ENCODE measurements at regions not wholly inside any gene's neighbourhood (a gene's known extent, or its start where the extent isn't known, plus 50 kb on each side); places are given as distances from the start of the nearest gene placed in this dataset.
A peak's percentile ranks its signal among the peaks of the same experiment; 100 is the strongest.

DNA sequence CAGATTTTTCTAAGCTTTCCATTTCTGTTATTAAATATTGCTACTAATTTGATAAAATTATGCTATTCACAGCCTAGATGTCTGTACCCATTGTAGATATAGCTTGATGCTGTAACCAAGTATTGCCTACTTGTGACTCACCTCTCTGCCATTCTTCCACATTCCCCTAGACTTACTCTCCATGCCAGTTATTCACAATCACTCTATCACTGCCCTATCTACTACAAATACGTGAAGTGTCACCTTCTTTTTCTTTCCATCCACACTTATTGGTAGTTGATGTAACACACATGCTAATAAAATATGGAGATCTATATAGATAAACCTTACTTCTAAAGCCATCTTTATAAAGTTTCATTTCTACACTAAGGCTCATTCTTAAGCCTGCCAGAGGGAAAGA lies 179.4 kb upstream of the PACRGL start:
- DNase-seq (ENCODE audit: low spot score), result peak; percentile 70

DNA sequence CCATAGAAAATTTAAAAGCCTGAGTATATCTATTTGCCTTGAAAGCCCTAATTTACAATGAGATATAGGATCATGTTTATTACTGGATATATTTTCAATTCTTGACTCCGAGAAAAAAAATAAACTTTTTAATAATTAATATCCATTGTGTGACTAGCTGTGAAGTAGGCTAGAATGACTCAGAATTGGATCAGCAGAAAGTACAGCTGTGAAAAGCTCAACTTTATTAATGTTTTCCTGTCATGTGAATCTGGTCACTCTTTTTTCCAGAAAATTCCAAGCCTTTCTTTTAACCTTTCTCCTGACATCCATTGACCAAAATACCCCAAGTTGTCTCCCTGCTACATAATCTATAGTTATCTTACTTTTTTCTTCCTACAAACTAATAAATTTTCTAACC lies 171.8 kb upstream of the PACRGL start:
- DNase-seq (ENCODE audit: low spot score), result peak; percentile 42

DNA sequence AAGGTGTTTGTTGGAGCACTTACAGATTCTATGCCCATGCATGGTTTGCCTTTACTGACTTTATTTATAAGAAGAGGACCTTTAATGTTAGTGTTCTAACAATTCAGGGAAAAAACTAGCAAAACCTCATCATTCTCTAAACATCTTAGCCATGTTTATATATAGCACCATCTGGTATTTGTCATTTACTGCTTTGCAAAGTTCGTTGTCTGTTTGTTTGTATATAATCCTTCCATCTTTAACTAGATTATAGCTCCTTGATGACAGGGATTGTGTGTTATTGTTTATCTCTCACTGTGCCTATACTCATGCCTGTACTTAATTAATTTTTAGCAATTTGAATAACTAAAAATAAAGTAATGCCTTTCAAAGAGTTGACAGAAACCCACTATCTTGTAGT lies 170.6 kb upstream of the PACRGL start:
- DNase-seq (ENCODE audit: low spot score), result no peak

DNA sequence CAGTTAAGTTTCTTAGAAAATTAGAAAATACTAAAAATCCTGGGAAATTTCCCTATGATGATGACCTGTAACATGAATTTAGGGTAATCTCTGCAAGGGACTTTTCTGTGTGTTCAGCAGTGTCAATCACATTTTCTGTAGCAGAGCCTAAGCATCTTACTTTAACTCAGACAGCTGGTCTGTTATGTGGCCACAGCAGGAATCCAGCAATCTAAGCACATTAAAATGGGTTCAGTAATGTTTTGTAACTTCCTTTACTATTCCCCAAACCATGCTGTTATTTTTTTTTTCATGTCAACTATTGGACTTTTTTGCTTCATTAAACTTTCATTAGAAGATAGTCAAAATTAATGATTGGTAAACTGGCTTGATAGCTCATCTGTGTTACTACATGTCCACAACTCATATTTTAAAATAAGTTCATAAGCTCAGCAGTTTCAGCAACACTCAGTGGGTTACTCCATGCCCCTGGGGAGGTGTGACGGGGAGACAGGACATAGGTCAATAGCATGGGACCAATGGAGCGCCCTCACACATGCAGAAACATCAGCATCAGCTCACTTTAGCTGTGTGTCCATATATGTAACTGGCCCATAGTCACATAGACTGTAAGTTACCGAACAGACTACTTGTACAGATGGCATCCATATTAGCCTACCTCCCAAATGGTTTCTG lies 168.0 kb upstream of the PACRGL start:
- DNase-seq (ENCODE audit: low spot score), result no peak

DNA sequence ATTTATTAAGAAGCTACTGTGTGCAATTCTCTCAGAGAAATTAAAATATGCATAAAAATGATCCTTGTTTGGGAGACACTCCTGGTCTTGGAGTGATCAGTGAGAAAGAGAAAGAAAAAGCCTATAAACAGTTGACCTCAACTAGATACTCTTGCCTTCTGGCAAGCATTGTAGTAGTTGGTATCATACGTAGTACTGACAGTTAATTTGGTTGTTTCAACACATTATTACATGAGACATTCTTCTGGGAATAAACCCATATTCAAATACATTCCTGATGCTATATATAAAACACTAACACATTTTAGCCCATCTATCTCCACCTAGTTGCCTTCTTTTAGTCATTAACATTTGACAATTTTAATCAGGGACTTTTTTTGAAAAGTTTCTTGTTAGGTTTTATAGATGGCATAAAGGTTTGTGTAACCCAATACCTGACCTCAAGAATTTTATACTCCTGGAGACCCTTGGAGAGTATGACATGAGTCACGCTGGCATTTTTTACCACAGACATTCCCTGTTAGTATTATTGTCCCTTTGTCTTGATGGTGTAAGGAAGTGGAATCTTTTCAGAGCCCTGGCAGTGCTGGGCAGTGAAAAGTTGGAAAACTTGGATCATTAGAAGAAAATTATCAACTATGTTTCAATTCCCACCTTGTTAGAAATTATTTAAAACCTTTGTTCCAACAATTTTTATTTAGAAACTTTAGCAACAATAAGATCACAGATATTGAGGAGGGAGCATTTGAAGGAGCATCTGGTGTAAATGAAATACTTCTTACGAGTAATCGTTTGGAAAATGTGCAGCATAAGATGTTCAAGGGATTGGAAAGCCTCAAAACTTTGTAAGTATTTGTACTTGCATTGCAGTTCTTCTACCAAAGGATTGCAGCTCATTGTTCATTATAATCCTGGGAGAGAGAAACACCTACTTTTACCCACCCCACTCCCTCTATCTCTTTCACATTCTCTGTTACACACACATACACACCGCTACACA lies 167.1 kb upstream of the PACRGL start:
- DNase-seq (ENCODE audit: low spot score), result peak; percentile 81

DNA sequence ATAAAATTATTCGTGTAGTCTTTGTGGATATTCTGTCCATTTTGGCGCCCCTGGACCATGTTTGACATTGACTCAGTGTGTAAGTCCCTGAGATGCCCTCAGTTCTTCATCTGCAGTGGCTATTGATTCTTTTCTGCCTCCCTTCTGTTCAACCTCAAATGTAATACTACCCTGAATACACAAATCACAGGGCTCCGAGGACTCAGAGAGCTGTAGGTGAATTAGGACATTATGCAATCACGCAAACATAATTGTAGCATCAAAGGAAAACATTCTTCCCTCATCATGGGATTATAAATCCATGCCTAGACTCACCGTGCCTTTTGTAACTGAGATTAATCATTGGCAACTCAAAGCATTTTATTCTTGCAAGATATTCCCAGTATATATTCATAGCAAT lies 161.4 kb upstream of the PACRGL start:
- DNase-seq (ENCODE audit: low spot score), result no peak

DNA sequence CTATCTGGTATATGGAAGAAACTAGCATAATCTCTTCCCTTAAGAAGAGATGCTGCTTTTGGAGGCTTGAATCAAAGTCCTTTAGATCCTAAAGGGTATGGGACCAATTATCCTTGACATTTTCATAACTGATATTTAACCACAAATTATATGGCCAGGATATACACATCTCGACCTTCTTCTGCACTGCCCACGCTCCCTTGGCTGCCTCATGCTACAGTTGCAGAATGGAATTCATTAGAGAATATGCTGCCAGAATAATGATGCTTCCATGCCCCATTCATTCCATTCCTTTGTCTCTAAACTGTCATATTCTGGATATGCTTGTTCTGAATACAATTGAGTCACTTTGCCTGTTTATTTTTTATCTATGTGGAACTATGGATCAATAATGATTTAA lies 157.1 kb upstream of the PACRGL start:
- DNase-seq (ENCODE audit: low spot score), result no peak

DNA sequence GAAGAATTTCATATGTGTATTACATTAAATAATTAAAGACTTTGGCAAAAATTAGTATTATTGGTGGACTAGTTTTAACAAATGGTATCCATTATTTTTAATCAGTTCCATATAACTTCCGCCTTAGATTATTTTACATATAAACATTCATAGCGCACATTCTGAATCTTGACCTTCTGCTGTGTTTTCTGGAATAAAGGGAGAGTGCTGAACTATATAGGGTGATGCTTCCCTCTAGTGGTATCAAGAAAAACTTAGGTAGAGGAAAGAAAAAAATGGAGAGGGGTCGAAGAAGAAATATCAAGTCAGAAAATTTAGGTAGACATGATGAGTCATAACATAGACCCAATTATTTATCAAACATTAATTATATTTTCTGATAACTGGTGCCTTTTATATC lies 155.6 kb upstream of the PACRGL start:
- peak; percentile 27 for DNase-seq (ENCODE audit: low spot score)

DNA sequence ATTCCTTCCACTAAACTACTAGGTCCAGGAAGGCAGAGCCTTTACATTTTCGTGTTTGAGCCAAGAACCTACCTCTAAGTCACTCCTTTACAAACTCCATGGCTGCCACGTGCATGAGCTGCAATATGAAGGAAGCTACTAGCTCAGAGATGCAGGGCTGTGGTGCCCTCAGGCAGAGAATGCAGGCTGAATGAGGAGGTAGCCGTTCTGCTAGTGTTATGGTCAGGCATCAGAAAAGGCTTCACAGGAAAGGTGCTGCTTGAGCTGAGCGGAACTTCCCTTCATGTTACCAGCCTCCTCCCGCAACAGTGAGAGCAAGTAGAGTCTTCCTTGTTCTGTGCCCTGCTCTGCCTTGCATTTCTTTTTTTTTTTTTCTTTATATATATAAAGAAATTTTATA lies 148.3 kb upstream of the PACRGL start:
- DNase-seq (ENCODE audit: low spot score), result no peak

DNA sequence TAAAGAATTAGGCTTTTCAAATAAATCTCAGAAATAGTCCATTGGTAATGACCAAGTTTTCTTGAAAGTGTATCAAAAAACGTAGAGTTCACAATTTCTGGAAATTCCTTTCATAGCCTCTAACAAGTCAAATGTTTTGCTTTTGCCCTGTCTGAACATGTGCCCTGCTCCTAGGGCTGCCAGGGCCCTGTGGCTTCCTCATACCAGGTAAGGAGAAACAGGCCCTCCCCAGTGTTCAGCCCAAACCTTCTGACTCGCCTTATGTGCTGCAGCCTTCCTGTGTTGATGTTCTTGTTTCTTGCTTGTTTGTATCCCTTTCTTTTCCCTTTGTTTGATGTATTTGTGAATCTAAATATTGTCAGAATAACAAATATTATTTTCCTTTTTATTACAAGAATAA lies 146.1 kb upstream of the PACRGL start:
- no peak for DNase-seq (ENCODE audit: low spot score)

DNA sequence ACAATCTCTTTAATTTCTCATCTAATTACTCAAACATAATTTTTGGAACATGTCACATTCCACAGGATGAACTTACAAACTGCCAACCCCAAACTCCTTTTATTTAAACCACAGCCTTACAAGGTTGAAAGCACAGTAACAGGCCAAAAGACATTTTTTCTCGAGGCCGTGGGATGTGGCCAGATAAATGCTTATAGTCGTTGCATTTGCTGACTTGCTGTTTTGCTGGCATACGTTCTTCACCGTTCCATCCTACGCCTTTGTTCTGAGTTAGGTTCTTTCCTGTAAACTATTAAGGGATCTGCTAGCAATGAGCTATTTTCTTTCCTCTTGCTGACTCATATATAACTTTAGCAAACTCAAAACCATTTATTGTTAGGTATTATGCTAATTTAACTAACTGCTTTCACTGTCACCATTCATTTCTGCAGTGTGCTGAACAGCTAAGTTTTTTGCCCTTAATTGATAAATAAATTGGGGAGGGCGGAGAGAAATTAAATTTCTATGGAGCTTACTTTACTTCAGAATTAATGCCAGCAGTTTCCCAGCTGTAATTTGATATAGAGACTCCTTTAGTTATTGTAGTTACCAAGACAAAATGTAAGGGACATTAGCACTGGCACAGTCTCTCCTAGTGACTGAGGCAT lies 135.1 kb upstream of the PACRGL start:
- DNase-seq (ENCODE audit: low spot score), result no peak

DNA sequence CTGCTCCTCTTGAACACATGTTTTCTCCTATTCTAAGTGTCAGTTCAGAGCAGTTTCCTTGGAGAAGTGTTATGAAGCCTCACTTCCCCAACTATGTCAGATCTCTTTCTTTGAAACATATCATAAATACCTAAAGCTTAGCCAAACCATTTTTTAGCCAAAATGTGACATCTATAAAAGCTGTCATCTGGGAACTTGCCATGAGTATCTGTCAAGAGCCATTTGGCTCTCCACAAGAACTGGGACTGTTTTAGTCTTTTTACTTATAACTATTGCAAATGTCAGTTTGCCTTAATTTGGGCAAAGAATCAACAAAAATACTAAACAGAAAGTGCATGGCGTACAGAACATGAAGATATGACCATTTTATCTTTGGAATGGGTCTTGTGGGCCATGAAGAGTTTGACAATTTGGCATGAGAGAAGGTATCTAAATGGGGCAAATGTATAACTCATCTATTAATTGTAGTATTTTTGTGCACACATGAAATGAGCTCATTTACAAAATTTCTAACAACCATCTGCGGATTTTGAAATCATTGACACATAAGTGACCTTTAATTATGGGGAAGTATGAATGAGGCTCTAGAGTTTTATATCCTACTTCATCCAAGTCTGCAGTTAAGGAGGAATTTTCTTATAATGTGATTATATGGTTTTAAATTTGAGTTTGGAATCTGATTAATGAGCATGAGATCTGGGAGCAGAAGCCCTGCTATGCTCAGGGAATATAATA lies 129.1 kb upstream of the PACRGL start:
- no peak for DNase-seq (ENCODE audit: low spot score)

DNA sequence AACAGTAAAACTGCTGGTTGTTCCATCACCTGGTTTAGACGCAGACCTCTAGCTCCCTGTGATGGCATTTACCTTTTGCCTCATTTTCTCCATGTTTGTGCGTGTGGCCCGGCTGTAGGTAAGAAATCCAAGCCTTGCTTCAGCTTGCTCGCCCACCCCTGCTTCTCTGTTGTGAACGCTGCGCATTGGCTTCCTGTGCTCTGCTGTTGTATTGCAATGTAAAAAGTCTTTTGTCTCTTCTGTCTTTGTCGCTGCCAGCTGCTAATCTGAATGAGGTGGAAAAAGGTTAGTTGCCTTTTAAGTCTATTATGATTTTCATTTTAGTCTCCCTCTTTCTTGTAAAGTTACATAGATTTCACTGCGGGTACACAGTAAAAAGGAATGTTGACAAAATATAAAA lies 127.3 kb upstream of the PACRGL start:
- no peak for DNase-seq (ENCODE audit: low spot score)

DNA sequence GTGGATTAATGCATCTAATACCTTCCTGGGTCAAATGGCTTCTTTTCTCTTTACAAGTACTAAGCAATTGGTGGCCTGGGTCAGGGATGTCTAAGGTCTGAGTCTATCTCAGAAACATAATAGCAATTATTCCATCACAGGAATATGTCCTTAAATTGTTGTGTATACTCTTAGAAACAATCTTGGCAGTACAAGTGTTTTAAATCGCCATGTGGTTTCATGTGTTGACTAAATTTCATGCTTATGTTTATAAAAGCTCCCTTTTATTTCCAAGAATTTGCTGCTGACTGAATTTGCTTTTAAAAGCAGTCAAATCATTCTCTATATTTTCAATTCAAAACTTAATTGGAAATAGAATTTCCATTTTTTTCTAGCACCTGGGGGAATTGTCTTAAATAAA lies 125.3 kb upstream of the PACRGL start:
- no peak for DNase-seq (ENCODE audit: low spot score)

DNA sequence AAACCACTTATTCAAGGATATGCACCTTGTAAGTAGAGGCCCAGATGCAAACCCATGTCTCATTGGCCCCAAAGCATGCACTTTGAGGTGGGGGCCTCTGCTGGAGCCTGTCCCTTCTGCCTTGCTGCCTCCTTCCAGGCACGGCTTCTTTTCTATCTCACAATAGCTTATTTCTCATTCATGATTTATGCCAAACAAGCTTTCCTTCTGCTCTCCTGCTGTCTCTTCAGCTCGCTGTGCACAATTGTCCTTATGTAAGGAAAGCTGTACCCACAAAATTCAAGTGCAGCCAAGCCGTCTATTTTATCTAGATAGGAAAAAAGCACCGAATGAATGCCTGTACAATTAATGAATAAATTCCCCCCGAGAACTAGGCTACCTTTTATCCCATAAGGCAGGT lies 124.8 kb upstream of the PACRGL start:
- DNase-seq (ENCODE audit: low spot score), result no peak

DNA sequence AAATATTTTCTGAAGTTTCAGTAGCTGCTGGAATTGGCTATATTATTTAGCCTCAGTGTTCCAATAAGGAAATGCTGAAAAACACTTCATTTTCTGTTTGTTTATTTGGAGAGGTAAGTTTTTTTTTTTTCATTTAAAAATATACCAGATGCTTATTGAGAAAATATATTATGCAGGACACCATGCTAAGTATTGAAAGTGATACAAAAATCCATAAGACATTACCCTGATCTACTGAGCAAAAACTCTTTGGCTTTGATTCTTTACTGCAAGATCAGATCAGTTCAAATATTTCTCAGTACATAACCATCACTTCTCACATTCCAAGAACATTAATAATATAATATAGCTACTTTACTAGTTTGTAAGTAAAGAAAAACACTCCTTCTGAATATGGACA lies 123.4 kb upstream of the PACRGL start:
- DNase-seq (ENCODE audit: low spot score), result no peak

DNA sequence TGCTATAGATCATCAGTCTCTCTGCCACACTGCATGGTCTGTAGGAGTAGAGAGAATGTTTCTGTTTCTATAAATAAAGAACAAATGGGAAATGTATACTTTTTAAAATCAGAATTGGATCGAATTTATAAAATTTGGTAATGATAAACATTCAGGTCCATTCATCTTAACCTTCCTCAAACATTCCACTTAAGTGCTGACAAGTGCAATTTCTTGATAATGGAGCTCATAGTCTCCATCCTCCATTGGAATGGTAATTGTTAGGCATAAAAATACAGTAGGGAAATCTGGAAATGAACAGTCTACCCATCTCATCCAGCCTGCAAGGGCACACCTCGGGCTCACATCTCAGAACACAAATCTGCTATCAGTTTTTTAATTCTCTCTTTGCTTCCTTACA lies 122.6 kb upstream of the PACRGL start:
- DNase-seq (ENCODE audit: low spot score), result no peak

DNA sequence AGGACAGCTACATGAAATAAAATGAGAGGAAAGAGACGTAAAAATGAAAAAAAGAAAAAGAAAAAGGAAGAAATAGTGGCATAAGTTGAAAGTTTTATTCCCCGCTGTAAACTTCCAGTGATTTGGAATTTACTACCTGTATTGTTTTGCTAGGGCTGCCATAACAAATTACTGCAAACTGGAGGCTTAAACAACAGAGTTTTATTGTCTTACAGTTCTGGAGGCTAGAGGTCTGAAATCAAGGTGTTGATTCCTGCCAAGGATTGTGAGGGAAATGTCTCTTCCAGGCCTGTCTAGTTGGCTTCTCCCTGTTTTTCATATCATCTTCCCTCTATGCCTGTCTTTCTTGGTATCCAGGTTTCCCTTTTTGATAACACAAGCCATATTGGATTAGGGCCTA lies 119.4 kb upstream of the PACRGL start:
- DNase-seq (ENCODE audit: low spot score), result no peak

DNA sequence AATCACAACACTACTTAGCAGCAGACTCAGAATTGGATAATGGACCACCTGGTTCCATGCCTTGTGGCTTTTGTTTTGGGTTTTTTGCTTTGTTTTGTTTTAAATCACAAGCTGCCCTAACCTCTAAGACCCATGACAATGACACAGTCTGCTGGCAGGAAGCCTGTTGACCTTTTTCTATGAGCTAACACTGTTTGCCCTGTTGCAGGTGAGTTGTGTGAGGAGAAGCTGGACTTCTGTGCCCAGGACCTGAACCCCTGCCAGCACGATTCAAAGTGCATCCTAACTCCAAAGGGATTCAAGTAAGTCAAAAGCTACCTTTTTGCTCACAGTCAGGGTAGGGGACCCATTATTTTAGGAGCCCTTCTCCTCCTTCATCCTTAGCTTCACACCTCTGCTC lies 110.8 kb upstream of the PACRGL start:
- no peak for DNase-seq (ENCODE audit: low spot score)

DNA sequence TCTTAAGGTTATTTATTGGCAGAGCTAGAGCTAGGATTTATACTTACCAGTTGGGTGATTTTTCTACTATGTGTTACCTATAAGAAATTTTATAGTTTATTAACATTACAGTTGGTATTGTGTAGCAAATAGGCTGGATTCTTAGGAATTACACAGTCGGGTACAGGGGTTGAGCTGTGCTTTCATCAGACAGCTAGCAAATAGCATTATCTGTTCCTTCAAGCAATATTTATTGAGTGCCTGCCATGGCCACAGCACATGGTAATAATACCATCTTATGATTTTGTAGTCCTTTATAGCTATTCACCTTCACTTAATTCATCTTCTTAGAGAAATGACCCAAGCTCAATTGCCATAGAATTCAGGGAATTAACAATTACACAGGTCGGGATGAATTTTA lies 109.4 kb upstream of the PACRGL start:
- DNase-seq (ENCODE audit: low spot score), result no peak

DNA sequence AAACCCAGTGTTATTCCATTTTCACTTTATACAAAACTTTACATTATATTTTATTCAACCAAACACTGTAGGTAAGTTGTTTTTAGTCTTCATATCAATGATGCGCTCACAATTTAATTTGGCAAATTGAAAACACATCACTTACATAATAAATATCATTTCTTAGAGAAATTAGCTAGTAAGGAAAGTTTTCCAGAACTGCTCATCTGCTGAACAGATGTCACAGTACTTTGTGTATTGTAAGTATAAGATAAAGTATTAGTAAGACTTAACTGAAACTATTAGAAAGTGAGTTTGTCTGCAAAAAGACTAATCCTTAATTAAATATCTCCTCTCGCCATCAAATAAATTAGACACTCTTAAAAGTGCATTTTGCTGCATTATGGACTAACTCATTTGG lies 108.7 kb upstream of the PACRGL start:
- DNase-seq (ENCODE audit: low spot score), result no peak

DNA sequence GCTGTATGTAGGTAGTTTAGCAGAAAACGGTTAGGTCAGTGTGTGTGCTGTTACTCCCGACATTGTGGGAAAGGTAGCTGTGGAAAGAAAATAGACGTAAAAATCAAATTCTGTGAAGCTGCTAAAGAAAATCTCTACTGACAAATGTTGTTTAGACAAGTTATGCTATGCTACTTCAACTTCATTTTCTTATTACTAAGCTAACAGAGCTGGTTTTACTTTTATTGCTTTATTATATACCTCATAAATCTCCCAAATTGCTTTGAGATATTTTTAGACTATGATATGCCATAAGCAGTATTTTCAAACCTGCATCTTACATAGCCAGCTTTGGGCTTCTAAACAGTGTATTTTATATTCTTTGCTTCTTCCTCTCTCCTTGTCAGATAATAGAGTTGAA lies 108.2 kb upstream of the PACRGL start:
- DNase-seq (ENCODE audit: low spot score), result no peak

All from A172 (cell line).